ENCODE measurements at regions not wholly inside any gene's neighbourhood (a gene's known extent, or its start where the extent isn't known, plus 50 kb on each side); places are given as distances from the start of the nearest gene placed in this dataset.

- H3K27me3 Mint-ChIP-seq: no peaks in the 10 kb centered on the region
- no peaks in the 10 kb centered on the region for H3K9me3 Mint-ChIP-seq (ENCODE audit: insufficient read depth)
- DNase-seq: no peak
- no peaks in the 10 kb centered on the region for H3K79me2 ChIP-seq (ENCODE audit: control insufficient read depth, insufficient read depth, low read length)
- no peak for TF ChIP-seq EZH2 (IDR thresholded peaks at IDR 0.05; ENCODE audit: borderline replicate concordance, insufficient read depth, low read depth, low read length, poor library complexity, severe bottlenecking)
- TF ChIP-seq, protein P1, sequence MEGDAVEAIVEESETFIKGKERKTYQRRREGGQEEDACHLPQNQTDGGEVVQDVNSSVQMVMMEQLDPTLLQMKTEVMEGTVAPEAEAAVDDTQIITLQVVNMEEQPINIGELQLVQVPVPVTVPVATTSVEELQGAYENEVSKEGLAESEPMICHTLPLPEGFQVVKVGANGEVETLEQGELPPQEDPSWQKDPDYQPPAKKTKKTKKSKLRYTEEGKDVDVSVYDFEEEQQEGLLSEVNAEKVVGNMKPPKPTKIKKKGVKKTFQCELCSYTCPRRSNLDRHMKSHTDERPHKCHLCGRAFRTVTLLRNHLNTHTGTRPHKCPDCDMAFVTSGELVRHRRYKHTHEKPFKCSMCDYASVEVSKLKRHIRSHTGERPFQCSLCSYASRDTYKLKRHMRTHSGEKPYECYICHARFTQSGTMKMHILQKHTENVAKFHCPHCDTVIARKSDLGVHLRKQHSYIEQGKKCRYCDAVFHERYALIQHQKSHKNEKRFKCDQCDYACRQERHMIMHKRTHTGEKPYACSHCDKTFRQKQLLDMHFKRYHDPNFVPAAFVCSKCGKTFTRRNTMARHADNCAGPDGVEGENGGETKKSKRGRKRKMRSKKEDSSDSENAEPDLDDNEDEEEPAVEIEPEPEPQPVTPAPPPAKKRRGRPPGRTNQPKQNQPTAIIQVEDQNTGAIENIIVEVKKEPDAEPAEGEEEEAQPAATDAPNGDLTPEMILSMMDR (IDR thresholded peaks at IDR 0.05): no peak
- no peak overlapping the region for H3K4me3 Mint-ChIP-seq
- no peak overlapping the region for H3K9ac ChIP-seq (ENCODE audit: low read length)
- no peak overlapping the region for H3K4me2 ChIP-seq (replicated peaks; ENCODE audit: low read depth, low read length, poor library complexity, severe bottlenecking)
- H3K4me3 ChIP-seq (ENCODE audit: control extremely low read depth in 1 of 5, extremely low read depth in 1 of 5, insufficient read depth in 1 of 5, low read depth in 2 of 5, low read length in 4 of 5): no peak overlapping the region
- intact Hi-C loops (cut with micrococcal nuclease): no loop called here
- H3K9me3 ChIP-seq (ENCODE audit: control extremely low read depth in 1 of 3, control insufficient read depth in 2 of 3, insufficient read depth in 1 of 3, low read length in 2 of 3): peaks cover 0 to 3% (median 0%) of the 10 kb centered on the region in 3 donors
- ChIA-PET POLR2A (no interaction called here), CTCF (no interaction called here)
- no peaks in the 10 kb centered on the region for H3K4me1 ChIP-seq (ENCODE audit: control insufficient read depth in 2 of 2, insufficient read depth in 2 of 2, low read length in 2 of 2)
- H3K27ac ChIP-seq (ENCODE audit: low read length in 2 of 2): no peak overlapping the region
- H3K36me3 ChIP-seq (replicated peaks in 1 of 2; ENCODE audit: control extremely low read depth in 1 of 2, control insufficient read depth in 1 of 2, extremely low read depth in 1 of 2, insufficient read depth in 2 of 2, low read length in 1 of 2): no peaks in the 10 kb centered on the region
- WGBS (ENCODE audit: insufficient coverage): 83% methylated on average over 3 of the region's 3 CpGs
- no peak for ATAC-seq (ENCODE audit: low read depth)
- no peaks in the 10 kb centered on the region for H4K20me1 ChIP-seq (ENCODE audit: control insufficient read depth, insufficient read depth, low read length, poor library complexity, severe bottlenecking)
- no peak overlapping the region for H2AFZ ChIP-seq (ENCODE audit: insufficient read depth, low read depth, low read length, poor library complexity, severe bottlenecking)
- no peaks in the 10 kb centered on the region for H3K4me1 Mint-ChIP-seq
- no peak overlapping the region for H3K27ac Mint-ChIP-seq
- H3K27me3 ChIP-seq (replicated peaks in 1 of 4; ENCODE audit: control extremely low read depth in 1 of 4, control insufficient read depth in 3 of 4, insufficient read depth in 4 of 4, low read length in 3 of 4): no peaks in the 10 kb centered on the region
These were observed 516.8 kb downstream of the CFAP47 start for GRCh38 chrX:36436361-36436760.

DNA sequence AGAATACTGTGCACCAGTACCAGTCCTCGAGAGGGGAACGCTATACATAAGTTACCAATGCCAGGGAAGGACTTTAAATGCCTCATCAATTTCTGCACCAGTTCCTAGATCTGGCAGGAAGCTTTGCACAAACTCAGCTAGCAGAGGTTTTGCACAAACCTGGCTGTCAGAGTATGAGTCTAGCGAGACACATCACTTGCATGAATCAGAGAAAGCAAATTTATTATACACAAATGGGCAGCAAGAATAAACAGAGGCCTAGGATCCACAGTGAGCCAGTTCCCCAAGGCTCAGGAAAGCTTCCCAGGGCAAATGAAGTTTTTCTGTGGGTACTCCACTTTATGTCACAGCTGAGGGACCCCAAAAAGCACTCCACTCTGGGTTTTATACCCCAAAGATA is 523.5 kb downstream of the CFAP47 start:
- Histone ChIP-seq H3K9me3 (ENCODE audit: control extremely low read depth in 1 of 3, control insufficient read depth in 2 of 3, insufficient read depth in 1 of 3, low read length in 2 of 3) (no peaks in the 10 kb centered on the region), H3K36me3 (replicated peaks in 1 of 2; ENCODE audit: control extremely low read depth in 1 of 2, control insufficient read depth in 1 of 2, extremely low read depth in 1 of 2, insufficient read depth in 2 of 2, low read length in 1 of 2) (no peaks in the 10 kb centered on the region), H3K27ac (ENCODE audit: low read length in 2 of 2) (no peak overlapping the region), H2AFZ (ENCODE audit: insufficient read depth, low read depth, low read length, poor library complexity, severe bottlenecking) (no peak overlapping the region), H3K4me2 (replicated peaks; ENCODE audit: low read depth, low read length, poor library complexity, severe bottlenecking) (no peak overlapping the region), H4K20me1 (ENCODE audit: control insufficient read depth, insufficient read depth, low read length, poor library complexity, severe bottlenecking) (no peaks in the 10 kb centered on the region), H3K27me3 (replicated peaks in 1 of 4; ENCODE audit: control extremely low read depth in 1 of 4, control insufficient read depth in 3 of 4, insufficient read depth in 4 of 4, low read length in 3 of 4) (no peaks in the 10 kb centered on the region), H3K9ac (ENCODE audit: low read length) (no peak overlapping the region), H3K79me2 (ENCODE audit: control insufficient read depth, insufficient read depth, low read length) (no peaks in the 10 kb centered on the region), H3K4me3 (ENCODE audit: control extremely low read depth in 1 of 5, extremely low read depth in 1 of 5, insufficient read depth in 1 of 5, low read depth in 2 of 5, low read length in 4 of 5) (no peak overlapping the region), H3K4me1 (ENCODE audit: control insufficient read depth in 2 of 2, insufficient read depth in 2 of 2, low read length in 2 of 2) (no peaks in the 10 kb centered on the region)
- ATAC-seq (ENCODE audit: low read depth): no peak
- TF ChIP-seq, protein P1 (IDR thresholded peaks at IDR 0.05): no peak
- TF ChIP-seq EZH2 (IDR thresholded peaks at IDR 0.05; ENCODE audit: borderline replicate concordance, insufficient read depth, low read depth, low read length, poor library complexity, severe bottlenecking): no peak
- Mint-ChIP-seq H3K27me3 (no peaks in the 10 kb centered on the region), H3K4me1 (no peaks in the 10 kb centered on the region), H3K4me3 (no peak overlapping the region), H3K27ac (no peak overlapping the region), H3K9me3 (ENCODE audit: insufficient read depth) (no peaks in the 10 kb centered on the region)
- CTCF ChIA-PET: no interaction called here
- intact Hi-C loops (cut with micrococcal nuclease): no loop called here
- POLR2A ChIA-PET: no interaction called here
- no peak for DNase-seq
- WGBS (ENCODE audit: insufficient coverage): 100% methylated on average over 1 of the region's 3 CpGs

Measured in B cell (primary cell).